Bronchial epithelial cell (primary cell): ENCODE measurements at regions not wholly inside any gene's neighbourhood (a gene's known extent, or its start where the extent isn't known, plus 50 kb on each side); places are given as distances from the start of the nearest gene placed in this dataset.

Experiments
- DNase-seq: peaks from one replicate; pipeline ENCODE4 v3.0.0-alpha.2; 2010; ENCODE audit warnings: low read depth
- FAIRE-seq: peaks from 2 replicates; lab custom pipeline; 2011; peaks lifted over from hg19 to GRCh38; lab: Jason Lieb, UNC
- H3K27me3 ChIP-seq: 2 replicates; pipeline ENCODE4 v1.5.1; 2011; ENCODE audit warnings: low read length; ENCODE audit not compliant: control insufficient read depth, insufficient read depth
- H3K36me3 ChIP-seq: 2 replicates; pipeline ENCODE4 v1.5.1; 2011; ENCODE audit warnings: low read length; ENCODE audit not compliant: control insufficient read depth, insufficient read depth
- H3K4me3 ChIP-seq: 2 replicates; pipeline ENCODE4 v1.5.1; 2011; ENCODE audit warnings: mild to moderate bottlenecking, low read depth, low read length, control low read depth
- CTCF ChIP-seq: IDR thresholded peaks from 2 replicates; pipeline ENCODE4 v1.5.1; 2011; ENCODE audit warnings: mild to moderate bottlenecking, moderate library complexity, low read length, control low read depth, inconsistent platforms; ENCODE audit not compliant: insufficient read depth, severe bottlenecking

GRCh38 chr14:38107216-38107631 lies 100.5 kb upstream of the SSTR1 start:
- Histone ChIP-seq H3K4me3 (no peak overlapping the region), H3K36me3 (no peaks in the 10 kb centered on the region), H3K27me3 (no peaks in the 10 kb centered on the region)
- DNase-seq (no peak), FAIRE-seq (no peak)
- no peak for TF ChIP-seq CTCF

- FAIRE-seq (no peak), DNase-seq (no peak)
- Histone ChIP-seq H3K4me3 (no peak overlapping the region), H3K36me3 (no peaks in the 10 kb centered on the region), H3K27me3 (no peaks in the 10 kb centered on the region)
- TF ChIP-seq CTCF = no peak
These were observed 99.0 kb upstream of the SSTR1 start for GRCh38 chr14:38108681-38109080.

GRCh38 chr14:38110258-38110657 lies 97.4 kb upstream of the SSTR1 start:
- H3K4me3 ChIP-seq = no peak overlapping the region
- no peak for FAIRE-seq
- TF ChIP-seq CTCF = no peak
- no peak for DNase-seq
- no peaks in the 10 kb centered on the region for H3K36me3 ChIP-seq
- no peaks in the 10 kb centered on the region for H3K27me3 ChIP-seq

GRCh38 chr14:38111046-38111445 lies 96.7 kb upstream of the SSTR1 start:
- Histone ChIP-seq H3K4me3 (no peak overlapping the region), H3K36me3 (no peaks in the 10 kb centered on the region), H3K27me3 (no peaks in the 10 kb centered on the region)
- no peak for DNase-seq
- no peak for FAIRE-seq
- no peak for TF ChIP-seq CTCF

GRCh38 chr14:38113546-38113945 lies 94.2 kb upstream of the SSTR1 start:
- TF ChIP-seq CTCF = no peak
- Histone ChIP-seq H3K27me3 (no peaks in the 10 kb centered on the region), H3K36me3 (no peaks in the 10 kb centered on the region), H3K4me3 (no peak overlapping the region)
- no peak for FAIRE-seq
- no peak for DNase-seq

- Histone ChIP-seq H3K27me3 (no peaks in the 10 kb centered on the region), H3K36me3 (no peaks in the 10 kb centered on the region), H3K4me3 (no peak overlapping the region)
- TF ChIP-seq CTCF = no peak
- FAIRE-seq = no peak
- DNase-seq = no peak
These were observed 90.8 kb upstream of the SSTR1 start for GRCh38 chr14:38116895-38117294.
